Neural crest cell (in vitro differentiated cells): ENCODE measurements at regions not wholly inside any gene's neighbourhood (a gene's known extent, or its start where the extent isn't known, plus 50 kb on each side); places are given as distances from the start of the nearest gene placed in this dataset.
"Not testable (repeated sequence)": the region's sequence is repeated elsewhere in the genome, so short reads cannot be mapped to it uniquely, and the experiment has no call there.

ENCODE experiments used
- DNase-seq: peaks from one replicate; pipeline ENCODE4 v3.0.0; 2021; ENCODE audit warnings: low read depth, mixed read lengths, low spot score
- H3K27ac Mint-ChIP-seq: one replicate; pipeline ENCODE4 v1.8.0; 2021; ENCODE audit warnings: mild to moderate bottlenecking, mixed read lengths; ENCODE audit not compliant: unreplicated experiment
- H3K27me3 Mint-ChIP-seq: 2 replicates; pipeline ENCODE4 v1.8.0; 2021; ENCODE audit warnings: low read depth, mild to moderate bottlenecking, mixed read lengths
- H3K36me3 Mint-ChIP-seq: 2 replicates; pipeline ENCODE4 v1.8.0; 2021; ENCODE audit warnings: low read depth, mild to moderate bottlenecking, mixed read lengths
- H3K4me1 Mint-ChIP-seq: 2 replicates; pipeline ENCODE4 v1.8.0; 2021; ENCODE audit warnings: mixed read lengths
- H3K4me3 Mint-ChIP-seq: one replicate; pipeline ENCODE4 v1.8.0; 2021; ENCODE audit warnings: mild to moderate bottlenecking, mixed read lengths
- H3K9me3 Mint-ChIP-seq: 2 replicates; pipeline ENCODE4 v1.8.0; 2021; ENCODE audit warnings: mixed read lengths
- CTCF ChIP-seq: fragments of 200-600 bp; sonication (generic); conservative IDR thresholded peaks from 2 replicates; pipeline ENCODE4 v1.5.0; 2021; ENCODE audit warnings: antibody characterized with exemption, mild to moderate bottlenecking

GRCh38 chr4:111068883-111069282 is 446.0 kb upstream of the PITX2 start:
- no peak for TF ChIP-seq CTCF
- H3K27me3 Mint-ChIP-seq: no peaks in the 10 kb centered on the region
- H3K27ac Mint-ChIP-seq: no peak overlapping the region
- H3K9me3 Mint-ChIP-seq: peaks cover 2% of the 10 kb centered on the region
- H3K4me3 Mint-ChIP-seq: no peak overlapping the region
- no peak for DNase-seq
- H3K36me3 Mint-ChIP-seq: no peaks in the 10 kb centered on the region
- H3K4me1 Mint-ChIP-seq: no peaks in the 10 kb centered on the region

- Mint-ChIP-seq H3K4me1 (no peaks in the 10 kb centered on the region), H3K27ac (no peak overlapping the region), H3K27me3 (no peaks in the 10 kb centered on the region), H3K4me3 (no peak overlapping the region), H3K9me3 (peaks cover 3% of the 10 kb centered on the region), H3K36me3 (no peaks in the 10 kb centered on the region)
- DNase-seq: no peak
- TF ChIP-seq CTCF: no peak
Observed at GRCh38 chr4:111070390-111070789, 447.5 kb upstream of the PITX2 start.

- H3K4me1 Mint-ChIP-seq: no peaks in the 10 kb centered on the region
- no peaks in the 10 kb centered on the region for H3K27me3 Mint-ChIP-seq
- no peak overlapping the region for H3K4me3 Mint-ChIP-seq
- no peak overlapping the region for H3K27ac Mint-ChIP-seq
- peaks cover 18% of the 10 kb centered on the region for H3K9me3 Mint-ChIP-seq
- no peak for DNase-seq
- TF ChIP-seq CTCF: no peak
- no peaks in the 10 kb centered on the region for H3K36me3 Mint-ChIP-seq
Observed at GRCh38 chr4:111074523-111075114, 451.7 kb upstream of the PITX2 start.

GRCh38 chr4:111076299-111076698 is 453.4 kb upstream of the PITX2 start:
- not testable (repeated sequence) for H3K27me3 Mint-ChIP-seq, DNase-seq, H3K27ac Mint-ChIP-seq, H3K4me3 Mint-ChIP-seq, H3K36me3 Mint-ChIP-seq, H3K4me1 Mint-ChIP-seq
- H3K9me3 Mint-ChIP-seq: peaks cover 25% of the 10 kb centered on the region

GRCh38 chr4:111108153-111108552 is 485.3 kb upstream of the PITX2 start:
- H3K4me3 Mint-ChIP-seq: no peak overlapping the region
- no peaks in the 10 kb centered on the region for H3K9me3 Mint-ChIP-seq
- no peaks in the 10 kb centered on the region for H3K4me1 Mint-ChIP-seq
- no peak for DNase-seq
- no peak for TF ChIP-seq CTCF
- H3K36me3 Mint-ChIP-seq: no peaks in the 10 kb centered on the region
- no peaks in the 10 kb centered on the region for H3K27me3 Mint-ChIP-seq
- no peak overlapping the region for H3K27ac Mint-ChIP-seq

GRCh38 chr4:111113591-111113990 is 490.7 kb upstream of the PITX2 start:
- no peaks in the 10 kb centered on the region for H3K9me3 Mint-ChIP-seq
- no peaks in the 10 kb centered on the region for H3K36me3 Mint-ChIP-seq
- H3K4me3 Mint-ChIP-seq: no peak overlapping the region
- H3K27me3 Mint-ChIP-seq: no peaks in the 10 kb centered on the region
- H3K27ac Mint-ChIP-seq: no peak overlapping the region
- no peak for TF ChIP-seq CTCF
- no peak for DNase-seq
- H3K4me1 Mint-ChIP-seq: no peaks in the 10 kb centered on the region
